NCI-H1436 (cell line): ENCODE measurements at regions not wholly inside any gene's neighbourhood (a gene's known extent, or its start where the extent isn't known, plus 50 kb on each side); places are given as distances from the start of the nearest gene placed in this dataset.
"Not testable (repeated sequence)": the region's sequence is repeated elsewhere in the genome, so short reads cannot be mapped to it uniquely, and the experiment has no call there.

Experiments used
- DNase-seq: peaks from one replicate; lab custom pipeline; 2025; lab: John Stamatoyannopoulos, UW

- no peak for DNase-seq
These were observed 542.4 kb downstream of the FLRT2 start for GRCh38 chr14:86072116-86072894.

GRCh38 chr14:86066651-86067050 lies 536.7 kb downstream of the FLRT2 start:
- no peak for DNase-seq

- no peak for DNase-seq
These were observed 535.5 kb downstream of the FLRT2 start for GRCh38 chr14:86065407-86065806.

GRCh38 chr14:86064595-86064994 lies 534.7 kb downstream of the FLRT2 start:
- DNase-seq = not testable (repeated sequence)

GRCh38 chr14:86057018-86057667 lies 527.2 kb downstream of the FLRT2 start:
- DNase-seq = peak; percentile 31

GRCh38 chr14:86055512-86056075 lies 525.6 kb downstream of the FLRT2 start:
- no peak for DNase-seq

GRCh38 chr14:86052868-86053267 lies 522.9 kb downstream of the FLRT2 start:
- no peak for DNase-seq

- no peak for DNase-seq
These were observed 520.8 kb downstream of the FLRT2 start for GRCh38 chr14:86050757-86051156.

- DNase-seq = no peak
These were observed 520.2 kb downstream of the FLRT2 start for GRCh38 chr14:86050072-86050683.

- DNase-seq = no peak
These were observed 509.2 kb downstream of the FLRT2 start for GRCh38 chr14:86039176-86039575.

- peak; percentile 30 for DNase-seq
These were observed 508.6 kb downstream of the FLRT2 start for GRCh38 chr14:86038387-86039042.

GRCh38 chr14:86035882-86036281 lies 505.9 kb downstream of the FLRT2 start:
- DNase-seq = no peak

- no peak for DNase-seq
These were observed 498.0 kb downstream of the FLRT2 start for GRCh38 chr14:86027990-86028389.

- no peak for DNase-seq
These were observed 497.2 kb downstream of the FLRT2 start for GRCh38 chr14:86027144-86027543.

GRCh38 chr14:86022031-86022629 lies 492.2 kb downstream of the FLRT2 start:
- no peak for DNase-seq

GRCh38 chr14:86020841-86021240 lies 490.9 kb downstream of the FLRT2 start:
- no peak for DNase-seq

- no peak for DNase-seq
These were observed 486.0 kb downstream of the FLRT2 start for GRCh38 chr14:86015941-86016340.

GRCh38 chr14:86015511-86015910 lies 485.6 kb downstream of the FLRT2 start:
- no peak for DNase-seq

GRCh38 chr14:86013641-86014040 lies 483.7 kb downstream of the FLRT2 start:
- peak; percentile 21 for DNase-seq

GRCh38 chr14:86012461-86012860 lies 482.5 kb downstream of the FLRT2 start:
- no peak for DNase-seq

- DNase-seq = no peak
These were observed 474.1 kb downstream of the FLRT2 start for GRCh38 chr14:86003998-86004397.

- DNase-seq = no peak
These were observed 466.6 kb downstream of the FLRT2 start for GRCh38 chr14:85996551-85996950.
